NCI-H510A (cell line): ENCODE measurements at regions not wholly inside any gene's neighbourhood (a gene's known extent, or its start where the extent isn't known, plus 50 kb on each side); places are given as distances from the start of the nearest gene placed in this dataset.

Experiments
- DNase-seq: peaks from one replicate; lab custom pipeline; 2025; lab: John Stamatoyannopoulos, UW

GRCh38 chr2:16890081-16890480 lies 224.4 kb upstream of the CYRIA start:
- DNase-seq, result no peak

- no peak for DNase-seq
These were observed 219.4 kb upstream of the CYRIA start for GRCh38 chr2:16885027-16885426.

- DNase-seq, result no peak
These were observed 217.1 kb upstream of the CYRIA start for GRCh38 chr2:16882706-16883105.

- no peak for DNase-seq
These were observed 215.5 kb upstream of the CYRIA start for GRCh38 chr2:16881122-16881521.

- DNase-seq, result no peak
These were observed 205.8 kb upstream of the CYRIA start for GRCh38 chr2:16871411-16871810.

GRCh38 chr2:16870491-16871076 lies 204.9 kb upstream of the CYRIA start:
- no peak for DNase-seq

GRCh38 chr2:16869711-16870110 lies 204.1 kb upstream of the CYRIA start:
- no peak for DNase-seq

GRCh38 chr2:16862471-16862870 lies 196.8 kb upstream of the CYRIA start:
- no peak for DNase-seq

- no peak for DNase-seq
These were observed 195.9 kb upstream of the CYRIA start for GRCh38 chr2:16861530-16861929.

GRCh38 chr2:16861111-16861510 lies 195.5 kb upstream of the CYRIA start:
- no peak for DNase-seq

GRCh38 chr2:16860627-16861026 lies 195.0 kb upstream of the CYRIA start:
- no peak for DNase-seq

GRCh38 chr2:16855183-16855582 lies 189.5 kb upstream of the CYRIA start:
- no peak for DNase-seq

GRCh38 chr2:16853088-16853487 lies 187.5 kb upstream of the CYRIA start:
- no peak for DNase-seq

GRCh38 chr2:16852651-16853050 lies 187.0 kb upstream of the CYRIA start:
- no peak for DNase-seq

GRCh38 chr2:16851126-16851525 lies 185.5 kb upstream of the CYRIA start:
- DNase-seq, result no peak

- no peak for DNase-seq
These were observed 175.0 kb upstream of the CYRIA start for GRCh38 chr2:16840496-16841172.

GRCh38 chr2:16832910-16833309 lies 167.3 kb upstream of the CYRIA start:
- no peak for DNase-seq

- DNase-seq, result no peak
These were observed 163.2 kb upstream of the CYRIA start for GRCh38 chr2:16828828-16829160.

- no peak for DNase-seq
These were observed 162.6 kb upstream of the CYRIA start for GRCh38 chr2:16828044-16828827.

- no peak for DNase-seq
These were observed 158.8 kb upstream of the CYRIA start for GRCh38 chr2:16824472-16824871.

- DNase-seq, result no peak
These were observed 156.1 kb upstream of the CYRIA start for GRCh38 chr2:16821692-16822091.

GRCh38 chr2:16818203-16818556 lies 152.5 kb upstream of the CYRIA start:
- DNase-seq, result no peak
